ENCODE measurements at regions not wholly inside any gene's neighbourhood (a gene's known extent, or its start where the extent isn't known, plus 50 kb on each side); places are given as distances from the start of the nearest gene placed in this dataset.

- no peaks in the 10 kb centered on the region for H3K9me3 ChIP-seq (ENCODE audit: low read depth, low read length, poor library complexity, severe bottlenecking)
- DNase-seq (ENCODE audit: low spot score): no peak
- no peaks in the 10 kb centered on the region for H3K36me3 ChIP-seq (ENCODE audit: insufficient read depth, low read length, poor library complexity, severe bottlenecking)
- no peaks in the 10 kb centered on the region for H3K4me1 ChIP-seq (ENCODE audit: insufficient read depth, low read length, poor library complexity, severe bottlenecking)
- intact Hi-C loops (cut with micrococcal nuclease; ENCODE audit: unreplicated experiment): no loop called here
- TF ChIP-seq EZH2 (IDR thresholded peaks at IDR 0.05; ENCODE audit: borderline replicate concordance, low read depth, low read length, poor library complexity, severe bottlenecking) (no peak), CTCF (conservative IDR thresholded peaks at IDR 0.05; ENCODE audit: low read depth, low read length) (no peak)
- no peaks in the 10 kb centered on the region for H3K27me3 ChIP-seq (replicated peaks; ENCODE audit: insufficient read depth, low read depth, low read length, poor library complexity)
- H3K4me3 ChIP-seq (ENCODE audit: low read depth, low read length, poor library complexity, severe bottlenecking): no peak overlapping the region
- no peak overlapping the region for H3K27ac ChIP-seq (ENCODE audit: low read depth, low read length, poor library complexity, severe bottlenecking)
- no TSS peak for BruUV-seq (replicated peaks)
- ChIA-PET CTCF (no interaction called here), POLR2A (ENCODE audit: low non-redundant PET) (no interaction called here)
Measured at GRCh38 chrX:79443121-79443520, 76.0 kb upstream of the ITM2A start.

GRCh38 chrX:79440336-79440735 is 73.2 kb upstream of the ITM2A start:
- Histone ChIP-seq H3K4me1 (ENCODE audit: insufficient read depth, low read length, poor library complexity, severe bottlenecking) (no peaks in the 10 kb centered on the region), H3K4me3 (ENCODE audit: low read depth, low read length, poor library complexity, severe bottlenecking) (no peak overlapping the region), H3K36me3 (ENCODE audit: insufficient read depth, low read length, poor library complexity, severe bottlenecking) (no peaks in the 10 kb centered on the region), H3K27ac (ENCODE audit: low read depth, low read length, poor library complexity, severe bottlenecking) (no peak overlapping the region), H3K9me3 (ENCODE audit: low read depth, low read length, poor library complexity, severe bottlenecking) (no peaks in the 10 kb centered on the region), H3K27me3 (replicated peaks; ENCODE audit: insufficient read depth, low read depth, low read length, poor library complexity) (no peaks in the 10 kb centered on the region)
- intact Hi-C loops (cut with micrococcal nuclease; ENCODE audit: unreplicated experiment): no loop called here
- no peak for DNase-seq (ENCODE audit: low spot score)
- no TSS peak for BruUV-seq (replicated peaks)
- CTCF ChIA-PET: no interaction called here
- TF ChIP-seq CTCF (conservative IDR thresholded peaks at IDR 0.05; ENCODE audit: low read depth, low read length): no peak
- TF ChIP-seq EZH2 (IDR thresholded peaks at IDR 0.05; ENCODE audit: borderline replicate concordance, low read depth, low read length, poor library complexity, severe bottlenecking): no peak
- POLR2A ChIA-PET (ENCODE audit: low non-redundant PET): no interaction called here
